H1 (cell line): ENCODE measurements at regions not wholly inside any gene's neighbourhood (a gene's known extent, or its start where the extent isn't known, plus 50 kb on each side); places are given as distances from the start of the nearest gene placed in this dataset.

ENCODE experiments used
- EZH2 ChIP-seq: fragments of 200-600 bp; sonication (generic); IDR thresholded peaks from 2 replicates; pipeline ENCODE4 v1.7.1; 2012; ENCODE audit warnings: low read depth, mild to moderate bottlenecking, moderate library complexity, low read length, inconsistent platforms; ENCODE audit not compliant: severe bottlenecking

DNA sequence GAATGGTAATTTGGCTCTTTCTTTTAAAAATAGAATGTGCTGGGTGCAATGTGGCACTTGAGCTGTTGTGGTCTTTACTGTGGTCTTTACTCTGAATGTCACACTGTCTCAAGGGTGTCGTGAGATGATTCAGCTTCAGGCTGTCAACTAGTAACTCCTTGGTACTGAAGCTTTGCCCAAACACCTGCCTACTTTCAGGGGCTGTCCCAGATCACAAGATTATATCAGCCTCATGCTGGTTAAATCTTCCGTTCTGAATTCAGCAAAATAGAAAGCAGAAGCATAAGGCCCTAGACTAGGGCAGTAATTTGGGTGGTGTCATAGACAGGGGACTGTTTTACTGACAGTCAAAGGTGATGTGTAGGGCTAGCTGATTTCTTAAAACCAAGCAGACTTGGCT is 110.9 kb downstream of the BAMBI start (continued):
- no peak for TF ChIP-seq EZH2
